Neural progenitor cell (in vitro differentiated cells): ENCODE measurements at regions not wholly inside any gene's neighbourhood (a gene's known extent, or its start where the extent isn't known, plus 50 kb on each side); places are given as distances from the start of the nearest gene placed in this dataset.

Source experiments
- DNase-seq: peaks from one replicate; pipeline ENCODE4 v3.0.0-alpha.2; 2016; ENCODE audit warnings: low spot score
- H2AFZ ChIP-seq: fragments of 200-600 bp; sonication (generic); replicated peaks from 2 replicates; pipeline ENCODE4 v1.6.1; 2016; ENCODE audit warnings: antibody characterized with exemption
- H3F3A ChIP-seq: fragments of 200-600 bp; sonication (generic); 2 replicates; pipeline ENCODE4 v1.6.1; 2016; ENCODE audit warnings: antibody characterized with exemption, low read depth
- H3K27ac ChIP-seq: fragments of 200-600 bp; sonication (generic); 2 replicates; pipeline ENCODE4 v1.5.1; 2016; ENCODE audit warnings: mild to moderate bottlenecking
- H3K27me3 ChIP-seq: fragments of 200-600 bp; sonication (generic); 2 replicates; pipeline ENCODE4 v1.6.1; 2016; ENCODE audit warnings: mild to moderate bottlenecking, moderate library complexity
- H3K36me3 ChIP-seq: fragments of 200-600 bp; sonication (generic); 2 replicates; pipeline ENCODE4 v1.5.1; 2016
- H3K4me1 ChIP-seq: fragments of 200-600 bp; sonication (generic); 2 replicates; pipeline ENCODE4 v1.6.1; 2016; ENCODE audit warnings: mixed run types
- H3K4me2 ChIP-seq: fragments of 200-600 bp; sonication (generic); 2 replicates; pipeline ENCODE4 v1.6.1; 2016
- H3K4me3 ChIP-seq: fragments of 200-600 bp; sonication (generic); 2 replicates; pipeline ENCODE4 v1.5.1; 2016
- H3K79me2 ChIP-seq: fragments of 200-600 bp; sonication (generic); 2 replicates; pipeline ENCODE4 v1.6.1; 2016; ENCODE audit warnings: low read depth
- H3K9ac ChIP-seq: fragments of 200-600 bp; sonication (generic); 2 replicates; pipeline ENCODE4 v1.6.1; 2016
- H3K9me3 ChIP-seq: fragments of 200-600 bp; sonication (generic); 2 replicates; pipeline ENCODE4 v1.5.1; 2016; ENCODE audit warnings: low read depth
- H4K20me1 ChIP-seq: fragments of 200-600 bp; sonication (generic); 2 replicates; pipeline ENCODE4 v1.6.1; 2016; ENCODE audit warnings: low read depth
- H3K27ac Mint-ChIP-seq: 3 replicates; pipeline ENCODE4 v1.8.0; 2021; ENCODE audit warnings: mixed read lengths
- H3K27me3 Mint-ChIP-seq: 2 replicates; pipeline ENCODE4 v1.8.0; 2022; ENCODE audit warnings: low read depth, mild to moderate bottlenecking, inconsistent platforms, moderate library complexity, mixed read lengths; ENCODE audit not compliant: insufficient read depth
- H3K36me3 Mint-ChIP-seq: 3 replicates; pipeline ENCODE4 v1.8.0; 2021; ENCODE audit warnings: mixed read lengths
- H3K4me1 Mint-ChIP-seq: 3 replicates; pipeline ENCODE4 v1.8.0; 2021; ENCODE audit warnings: mixed read lengths
- H3K4me3 Mint-ChIP-seq: 3 replicates; pipeline ENCODE4 v1.8.0; 2021; ENCODE audit warnings: mild to moderate bottlenecking, moderate library complexity, mixed read lengths
- H3K9me3 Mint-ChIP-seq: 3 replicates; pipeline ENCODE4 v1.8.0; 2020; ENCODE audit warnings: mixed read lengths
- CTCF ChIP-seq: fragments of 200-600 bp; sonication (generic); IDR thresholded peaks from 2 replicates; pipeline ENCODE4 v1.5.1; 2017; ENCODE audit warnings: antibody characterized with exemption, mild to moderate bottlenecking
- EZH2 ChIP-seq: fragments of 200-600 bp; sonication (generic); IDR thresholded peaks from 2 replicates; pipeline ENCODE4 v1.6.1; 2017; ENCODE audit warnings: antibody characterized with exemption, mild to moderate bottlenecking, moderate library complexity
- EZH2phosphoT487 ChIP-seq: fragments of 200-600 bp; sonication (generic); IDR thresholded peaks from 2 replicates; pipeline ENCODE4 v1.6.1; 2017; ENCODE audit warnings: antibody characterized with exemption

- TF ChIP-seq EZH2 (no peak), CTCF (no peak), EZH2phosphoT487 (no peak)
- Mint-ChIP-seq H3K27ac (peak overlapping the region; percentile 8), H3K4me3 (no peak overlapping the region), H3K4me1 (peaks cover 41% of the 10 kb centered on the region), H3K36me3 (no peaks in the 10 kb centered on the region), H3K9me3 (peaks cover 16% of the 10 kb centered on the region), H3K27me3 (peaks cover 3% of the 10 kb centered on the region)
- no peaks in the 10 kb centered on the region for H3K27me3 ChIP-seq
- no peaks in the 10 kb centered on the region for H3F3A ChIP-seq
- peaks cover 4% of the 10 kb centered on the region for H3K4me1 ChIP-seq
- no peak for DNase-seq
- no peaks in the 10 kb centered on the region for H3K36me3 ChIP-seq
- no peak overlapping the region for H3K4me2 ChIP-seq
- H3K9me3 ChIP-seq = no peaks in the 10 kb centered on the region
- H3K9ac ChIP-seq = no peak overlapping the region
- no peaks in the 10 kb centered on the region for H4K20me1 ChIP-seq
- no peak overlapping the region for H3K4me3 ChIP-seq
- no peak overlapping the region for H3K27ac ChIP-seq
- H2AFZ ChIP-seq = no peak overlapping the region
- no peaks in the 10 kb centered on the region for H3K79me2 ChIP-seq
These were observed 143.7 kb downstream of the SNX19 start for GRCh38 chr11:130772266-130773227.

- Histone ChIP-seq H3K9ac (no peak overlapping the region), H2AFZ (no peak overlapping the region), H3F3A (no peaks in the 10 kb centered on the region), H3K27me3 (no peaks in the 10 kb centered on the region), H3K27ac (no peak overlapping the region), H3K79me2 (no peaks in the 10 kb centered on the region), H3K9me3 (no peaks in the 10 kb centered on the region), H4K20me1 (no peaks in the 10 kb centered on the region), H3K4me2 (no peak overlapping the region), H3K36me3 (no peaks in the 10 kb centered on the region), H3K4me1 (peaks cover 4% of the 10 kb centered on the region), H3K4me3 (no peak overlapping the region)
- H3K4me1 Mint-ChIP-seq = peaks cover 41% of the 10 kb centered on the region
- H3K4me3 Mint-ChIP-seq = no peak overlapping the region
- TF ChIP-seq EZH2phosphoT487 (no peak), CTCF (no peak), EZH2 (no peak)
- DNase-seq = no peak
- H3K9me3 Mint-ChIP-seq = peaks cover 12% of the 10 kb centered on the region
- peaks cover 3% of the 10 kb centered on the region for H3K27me3 Mint-ChIP-seq
- no peaks in the 10 kb centered on the region for H3K36me3 Mint-ChIP-seq
- H3K27ac Mint-ChIP-seq = peak overlapping the region; percentile 8
These were observed 142.9 kb downstream of the SNX19 start for GRCh38 chr11:130773244-130773820.

- no peak for DNase-seq
- H3K27me3 Mint-ChIP-seq = peaks cover 3% of the 10 kb centered on the region
These were observed 141.6 kb downstream of the SNX19 start for GRCh38 chr11:130774703-130775102.

More at GRCh38 chr11:130774703-130775102, 141.6 kb downstream of the SNX19 start:
- Histone ChIP-seq H3K9ac (no peak overlapping the region), H3K79me2 (no peaks in the 10 kb centered on the region), H4K20me1 (no peaks in the 10 kb centered on the region), H3K4me2 (no peak overlapping the region), H2AFZ (no peak overlapping the region), H3K4me3 (no peak overlapping the region), H3K4me1 (peaks cover 4% of the 10 kb centered on the region), H3K27me3 (no peaks in the 10 kb centered on the region), H3F3A (no peaks in the 10 kb centered on the region), H3K27ac (no peak overlapping the region), H3K36me3 (no peaks in the 10 kb centered on the region), H3K9me3 (no peaks in the 10 kb centered on the region)
- no peak overlapping the region for H3K27ac Mint-ChIP-seq
- peaks cover 41% of the 10 kb centered on the region for H3K4me1 Mint-ChIP-seq
- peaks cover 10% of the 10 kb centered on the region for H3K9me3 Mint-ChIP-seq
- H3K36me3 Mint-ChIP-seq = no peaks in the 10 kb centered on the region
- TF ChIP-seq CTCF (no peak), EZH2phosphoT487 (no peak), EZH2 (no peak)
- H3K4me3 Mint-ChIP-seq = no peak overlapping the region
